Astrocyte of the spinal cord (primary cell): ENCODE measurements at regions not wholly inside any gene's neighbourhood (a gene's known extent, or its start where the extent isn't known, plus 50 kb on each side); places are given as distances from the start of the nearest gene placed in this dataset.

Experiments
- DNase-seq: peaks from one replicate; pipeline ENCODE4 v3.0.0; 2011; ENCODE audit warnings: low read depth, low spot score
- H3K4me3 ChIP-seq: 2 replicates; pipeline ENCODE4 v1.5.1; 2011; ENCODE audit warnings: low read depth, mild to moderate bottlenecking, low read length, moderate library complexity
- CTCF ChIP-seq: IDR thresholded peaks from 2 replicates; pipeline ENCODE4 v1.5.1; 2012; ENCODE audit warnings: low read depth, mild to moderate bottlenecking, low read length, inconsistent platforms
- in situ Hi-C: cut with HindIII; loops from 2 replicates; pipeline ENCODE4 v1.10.0; 2017; ENCODE audit warnings: low sequenced_read_pairs

- H3K4me3 ChIP-seq = no peak overlapping the region
- no peak for DNase-seq
- in situ Hi-C loops = no loop called here
- TF ChIP-seq CTCF = no peak
Measured at GRCh38 chr5:128591598-128592455, 53.8 kb upstream of the FBN2 start.

GRCh38 chr5:128596071-128596470 is 58.0 kb upstream of the FBN2 start:
- H3K4me3 ChIP-seq = no peak overlapping the region
- peak; percentile 33 for DNase-seq
- TF ChIP-seq CTCF = no peak
- in situ Hi-C loops = no loop called here

- no peak for DNase-seq
- in situ Hi-C loops = no loop called here
- TF ChIP-seq CTCF = no peak
- H3K4me3 ChIP-seq = no peak overlapping the region
Measured at GRCh38 chr5:128597156-128597555, 59.1 kb upstream of the FBN2 start.

GRCh38 chr5:128613128-128613527 is 75.1 kb upstream of the FBN2 start:
- in situ Hi-C loops = no loop called here
- no peak for TF ChIP-seq CTCF
- no peak for DNase-seq
- H3K4me3 ChIP-seq = no peak overlapping the region

- no peak for TF ChIP-seq CTCF
- in situ Hi-C loops = no loop called here
- H3K4me3 ChIP-seq = no peak overlapping the region
- DNase-seq = no peak
Measured at GRCh38 chr5:128613766-128614165, 75.7 kb upstream of the FBN2 start.

- TF ChIP-seq CTCF = no peak
- H3K4me3 ChIP-seq = no peak overlapping the region
- in situ Hi-C loops = no loop called here
- no peak for DNase-seq
Measured at GRCh38 chr5:128615578-128615977, 77.5 kb upstream of the FBN2 start.
